Memory B cell (primary cell): ENCODE measurements at regions not wholly inside any gene's neighbourhood (a gene's known extent, or its start where the extent isn't known, plus 50 kb on each side); places are given as distances from the start of the nearest gene placed in this dataset.

Experiments used
- ATAC-seq: fragments of 150-1000 bp; cut with Tn5 transposase; 2 replicates; pipeline ENCODE4 v1.10.0; 2021; ENCODE audit warnings: low read depth, mild to moderate bottlenecking, moderate library complexity
- DNase-seq, 2 donors: peaks; one replicate each; pipeline ENCODE4 v3.0.0; 2022; ENCODE audit warnings: low spot score in 2 of 2
- H3K27ac Mint-ChIP-seq: one replicate; pipeline ENCODE4 v1.8.0; 2022; ENCODE audit warnings: mild to moderate bottlenecking, moderate library complexity, mixed read lengths
- H3K27me3 Mint-ChIP-seq: one replicate; pipeline ENCODE4 v1.8.0; 2022; ENCODE audit warnings: mixed read lengths
- H3K36me3 Mint-ChIP-seq: one replicate; pipeline ENCODE4 v1.8.0; 2022; ENCODE audit warnings: mild to moderate bottlenecking, mixed read lengths
- H3K4me1 Mint-ChIP-seq: one replicate; pipeline ENCODE4 v1.8.0; 2022; ENCODE audit warnings: mixed read lengths
- H3K4me3 Mint-ChIP-seq: one replicate; pipeline ENCODE4 v1.8.0; 2022; ENCODE audit warnings: mild to moderate bottlenecking, moderate library complexity, mixed read lengths
- H3K9me3 Mint-ChIP-seq: one replicate; pipeline ENCODE4 v1.8.0; 2022; ENCODE audit warnings: mixed read lengths

GRCh38 chr9:588981-589380 lies 252.5 kb upstream of the DMRT1 start:
- peaks cover 6% of the 10 kb centered on the region for H3K4me1 Mint-ChIP-seq
- ATAC-seq, result no peak
- H3K36me3 Mint-ChIP-seq, result no peaks in the 10 kb centered on the region
- no peak overlapping the region for H3K4me3 Mint-ChIP-seq
- peak overlapping the region; percentile 5 for H3K27ac Mint-ChIP-seq
- no peaks in the 10 kb centered on the region for H3K27me3 Mint-ChIP-seq
- no peaks in the 10 kb centered on the region for H3K9me3 Mint-ChIP-seq
- DNase-seq, result no peak

GRCh38 chr9:589723-590122 lies 251.8 kb upstream of the DMRT1 start:
- no peaks in the 10 kb centered on the region for H3K36me3 Mint-ChIP-seq
- peak overlapping the region; percentile 5 for H3K27ac Mint-ChIP-seq
- DNase-seq, result no peak
- peaks cover 6% of the 10 kb centered on the region for H3K4me1 Mint-ChIP-seq
- no peaks in the 10 kb centered on the region for H3K27me3 Mint-ChIP-seq
- H3K9me3 Mint-ChIP-seq, result no peaks in the 10 kb centered on the region
- H3K4me3 Mint-ChIP-seq, result no peak overlapping the region
- ATAC-seq, result no peak

GRCh38 chr9:591292-591691 lies 250.2 kb upstream of the DMRT1 start:
- H3K4me3 Mint-ChIP-seq, result no peak overlapping the region
- no peak for ATAC-seq
- peaks cover 6% of the 10 kb centered on the region for H3K4me1 Mint-ChIP-seq
- DNase-seq, result no peak
- no peaks in the 10 kb centered on the region for H3K36me3 Mint-ChIP-seq
- H3K27ac Mint-ChIP-seq, result no peak overlapping the region
- no peaks in the 10 kb centered on the region for H3K9me3 Mint-ChIP-seq
- H3K27me3 Mint-ChIP-seq, result no peaks in the 10 kb centered on the region

- Mint-ChIP-seq H3K27ac (no peak overlapping the region), H3K4me3 (no peak overlapping the region), H3K9me3 (no peaks in the 10 kb centered on the region), H3K4me1 (peaks cover 6% of the 10 kb centered on the region), H3K27me3 (no peaks in the 10 kb centered on the region), H3K36me3 (no peaks in the 10 kb centered on the region)
- DNase-seq, result no peak
- ATAC-seq, result no peak
Observed at GRCh38 chr9:592225-592624, 249.3 kb upstream of the DMRT1 start.

GRCh38 chr9:592733-593132 lies 248.8 kb upstream of the DMRT1 start:
- Mint-ChIP-seq H3K27ac (no peak overlapping the region), H3K4me1 (peaks cover 6% of the 10 kb centered on the region), H3K4me3 (no peak overlapping the region), H3K36me3 (no peaks in the 10 kb centered on the region), H3K27me3 (no peaks in the 10 kb centered on the region), H3K9me3 (no peaks in the 10 kb centered on the region)
- no peak for DNase-seq
- no peak for ATAC-seq

GRCh38 chr9:593809-594208 lies 247.7 kb upstream of the DMRT1 start:
- Mint-ChIP-seq H3K36me3 (no peaks in the 10 kb centered on the region), H3K4me1 (peaks cover 6% of the 10 kb centered on the region), H3K9me3 (no peaks in the 10 kb centered on the region), H3K4me3 (no peak overlapping the region), H3K27me3 (no peaks in the 10 kb centered on the region), H3K27ac (no peak overlapping the region)
- no peak for DNase-seq
- no peak for ATAC-seq

- DNase-seq, result no peak
- Mint-ChIP-seq H3K27me3 (no peaks in the 10 kb centered on the region), H3K27ac (no peak overlapping the region), H3K9me3 (no peaks in the 10 kb centered on the region), H3K36me3 (no peaks in the 10 kb centered on the region), H3K4me3 (no peak overlapping the region), H3K4me1 (no peaks in the 10 kb centered on the region)
- no peak for ATAC-seq
Observed at GRCh38 chr9:596703-597102, 244.8 kb upstream of the DMRT1 start.

- H3K36me3 Mint-ChIP-seq, result no peaks in the 10 kb centered on the region
- H3K9me3 Mint-ChIP-seq, result no peaks in the 10 kb centered on the region
- no peak overlapping the region for H3K27ac Mint-ChIP-seq
- no peaks in the 10 kb centered on the region for H3K4me1 Mint-ChIP-seq
- ATAC-seq, result no peak
- DNase-seq, result no peak
- H3K4me3 Mint-ChIP-seq, result no peak overlapping the region
- H3K27me3 Mint-ChIP-seq, result no peaks in the 10 kb centered on the region
Observed at GRCh38 chr9:600006-600405, 241.5 kb upstream of the DMRT1 start.

- Mint-ChIP-seq H3K4me1 (no peaks in the 10 kb centered on the region), H3K27me3 (no peaks in the 10 kb centered on the region), H3K27ac (no peak overlapping the region), H3K4me3 (no peak overlapping the region), H3K9me3 (no peaks in the 10 kb centered on the region), H3K36me3 (no peaks in the 10 kb centered on the region)
- ATAC-seq (no peak), DNase-seq (no peak)
Observed at GRCh38 chr9:602716-603115, 238.8 kb upstream of the DMRT1 start.

- Mint-ChIP-seq H3K36me3 (no peaks in the 10 kb centered on the region), H3K27me3 (no peaks in the 10 kb centered on the region), H3K4me3 (no peak overlapping the region), H3K4me1 (no peaks in the 10 kb centered on the region), H3K9me3 (no peaks in the 10 kb centered on the region), H3K27ac (no peak overlapping the region)
- DNase-seq (no peak), ATAC-seq (no peak)
Observed at GRCh38 chr9:603126-603525, 238.4 kb upstream of the DMRT1 start.

GRCh38 chr9:607417-607816 lies 234.1 kb upstream of the DMRT1 start:
- DNase-seq (no peak), ATAC-seq (no peak)
- H3K4me3 Mint-ChIP-seq, result no peak overlapping the region
- H3K27me3 Mint-ChIP-seq, result no peaks in the 10 kb centered on the region
- no peaks in the 10 kb centered on the region for H3K4me1 Mint-ChIP-seq
- H3K36me3 Mint-ChIP-seq, result no peaks in the 10 kb centered on the region
- no peak overlapping the region for H3K27ac Mint-ChIP-seq
- H3K9me3 Mint-ChIP-seq, result no peaks in the 10 kb centered on the region

- peak; percentile 10 to 24 for DNase-seq
- no peak overlapping the region for H3K27ac Mint-ChIP-seq
- peak; percentile 84 for ATAC-seq
- no peak overlapping the region for H3K4me3 Mint-ChIP-seq
- no peaks in the 10 kb centered on the region for H3K27me3 Mint-ChIP-seq
- H3K4me1 Mint-ChIP-seq, result peaks cover 4% of the 10 kb centered on the region
- H3K9me3 Mint-ChIP-seq, result no peaks in the 10 kb centered on the region
- H3K36me3 Mint-ChIP-seq, result no peaks in the 10 kb centered on the region
Observed at GRCh38 chr9:613771-614347, 227.6 kb upstream of the DMRT1 start.

- Mint-ChIP-seq H3K27me3 (no peaks in the 10 kb centered on the region), H3K9me3 (no peaks in the 10 kb centered on the region), H3K4me3 (no peak overlapping the region), H3K27ac (no peak overlapping the region), H3K4me1 (peaks cover 4% of the 10 kb centered on the region), H3K36me3 (no peaks in the 10 kb centered on the region)
- no peak for DNase-seq
- no peak for ATAC-seq
Observed at GRCh38 chr9:614431-614830, 227.1 kb upstream of the DMRT1 start.

GRCh38 chr9:615756-616155 lies 225.7 kb upstream of the DMRT1 start:
- no peaks in the 10 kb centered on the region for H3K27me3 Mint-ChIP-seq
- no peaks in the 10 kb centered on the region for H3K36me3 Mint-ChIP-seq
- ATAC-seq, result no peak
- DNase-seq, result no peak
- H3K4me1 Mint-ChIP-seq, result peaks cover 4% of the 10 kb centered on the region
- H3K9me3 Mint-ChIP-seq, result no peaks in the 10 kb centered on the region
- no peak overlapping the region for H3K27ac Mint-ChIP-seq
- H3K4me3 Mint-ChIP-seq, result no peak overlapping the region

GRCh38 chr9:616694-617093 lies 224.8 kb upstream of the DMRT1 start:
- no peaks in the 10 kb centered on the region for H3K27me3 Mint-ChIP-seq
- peaks cover 4% of the 10 kb centered on the region for H3K4me1 Mint-ChIP-seq
- DNase-seq (no peak), ATAC-seq (no peak)
- no peaks in the 10 kb centered on the region for H3K9me3 Mint-ChIP-seq
- no peak overlapping the region for H3K27ac Mint-ChIP-seq
- H3K4me3 Mint-ChIP-seq, result no peak overlapping the region
- H3K36me3 Mint-ChIP-seq, result no peaks in the 10 kb centered on the region
